ENCODE measurements at regions not wholly inside any gene's neighbourhood (a gene's known extent, or its start where the extent isn't known, plus 50 kb on each side); places are given as distances from the start of the nearest gene placed in this dataset.
"Not testable (repeated sequence)": the region's sequence is repeated elsewhere in the genome, so short reads cannot be mapped to it uniquely, and the experiment has no call there.

DNA sequence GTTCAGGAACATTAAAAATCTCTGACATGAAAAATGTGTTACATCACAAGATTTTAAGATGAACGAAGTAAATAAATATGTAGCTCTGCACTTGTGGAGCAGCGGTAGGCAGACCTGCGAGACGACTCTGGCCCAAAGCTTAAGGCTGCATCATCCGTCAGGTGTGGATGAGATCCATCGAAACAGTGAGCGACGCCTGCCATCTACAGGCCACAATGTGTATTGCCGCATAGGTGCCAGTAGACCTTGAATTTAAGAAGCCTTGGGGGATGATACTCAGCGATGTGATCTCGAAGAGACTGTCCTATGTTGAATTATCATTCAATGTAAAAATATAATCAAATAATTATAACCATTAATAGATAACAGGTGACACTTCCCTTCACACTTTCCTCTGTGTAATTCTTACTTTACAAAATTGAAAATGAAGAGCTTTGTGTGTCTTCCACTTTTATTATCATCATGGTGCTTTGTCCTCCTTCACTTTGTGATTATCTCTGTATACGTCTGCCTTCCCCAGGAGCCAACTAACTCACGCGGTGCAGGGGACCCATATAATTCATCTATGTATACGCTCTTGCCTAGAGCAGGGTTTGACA is 851.0 kb downstream of the RAB28 start:
- intact Hi-C loops (cut with DNase I): loop anchor here (5.0 to 10.0 kb wide), 2 partner anchors 588 to 866 kb away; no protein-coding TSS in a partner anchor
- DNase-seq: peak; percentile 73
- no peak for TF ChIP-seq POLR2A (IDR thresholded peaks at IDR 0.05)
- TF ChIP-seq, protein P1, sequence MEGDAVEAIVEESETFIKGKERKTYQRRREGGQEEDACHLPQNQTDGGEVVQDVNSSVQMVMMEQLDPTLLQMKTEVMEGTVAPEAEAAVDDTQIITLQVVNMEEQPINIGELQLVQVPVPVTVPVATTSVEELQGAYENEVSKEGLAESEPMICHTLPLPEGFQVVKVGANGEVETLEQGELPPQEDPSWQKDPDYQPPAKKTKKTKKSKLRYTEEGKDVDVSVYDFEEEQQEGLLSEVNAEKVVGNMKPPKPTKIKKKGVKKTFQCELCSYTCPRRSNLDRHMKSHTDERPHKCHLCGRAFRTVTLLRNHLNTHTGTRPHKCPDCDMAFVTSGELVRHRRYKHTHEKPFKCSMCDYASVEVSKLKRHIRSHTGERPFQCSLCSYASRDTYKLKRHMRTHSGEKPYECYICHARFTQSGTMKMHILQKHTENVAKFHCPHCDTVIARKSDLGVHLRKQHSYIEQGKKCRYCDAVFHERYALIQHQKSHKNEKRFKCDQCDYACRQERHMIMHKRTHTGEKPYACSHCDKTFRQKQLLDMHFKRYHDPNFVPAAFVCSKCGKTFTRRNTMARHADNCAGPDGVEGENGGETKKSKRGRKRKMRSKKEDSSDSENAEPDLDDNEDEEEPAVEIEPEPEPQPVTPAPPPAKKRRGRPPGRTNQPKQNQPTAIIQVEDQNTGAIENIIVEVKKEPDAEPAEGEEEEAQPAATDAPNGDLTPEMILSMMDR (IDR thresholded peaks at IDR 0.05): peak; percentile 62 to 86 (median 78)
- Histone ChIP-seq H3K36me3 (no peaks in the 10 kb centered on the region), H3K27ac (no peak overlapping the region), H3K4me1 (no peaks in the 10 kb centered on the region), H3K27me3 (no peaks in the 10 kb centered on the region), H3K9me3 (no peaks in the 10 kb centered on the region), H3K4me3 (no peak overlapping the region)
- WGBS, 2 donors: 9 to 12% methylated on average over 15 of the region's 15 CpGs

DNA sequence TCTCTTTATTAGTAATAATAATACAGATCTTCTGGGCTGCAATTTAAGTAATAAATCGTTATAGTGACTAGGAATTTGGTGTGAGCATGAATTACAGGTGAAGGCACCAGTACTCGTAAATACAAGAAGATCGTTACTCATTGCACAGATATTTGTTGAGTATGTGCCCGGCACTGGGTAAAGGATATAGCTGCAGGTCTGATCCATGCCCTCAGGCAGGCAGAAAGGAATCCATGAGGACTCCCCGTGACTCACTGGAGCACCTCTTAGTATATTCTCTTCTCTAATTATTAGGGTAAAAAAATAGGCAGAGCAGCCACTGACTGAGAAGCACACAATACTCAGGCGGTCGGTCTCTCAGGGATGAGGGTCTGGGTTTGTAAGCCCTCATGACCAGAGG is 868.3 kb downstream of the RAB28 start:
- Histone ChIP-seq H3K9me3 (no peaks in the 10 kb centered on the region), H3K27me3 (no peaks in the 10 kb centered on the region), H3K36me3 (no peaks in the 10 kb centered on the region), H3K4me1 (no peaks in the 10 kb centered on the region), H3K4me3 (no peak overlapping the region), H3K27ac (no peak overlapping the region)
- DNase-seq: no peak
- TF ChIP-seq, protein P1 (IDR thresholded peaks at IDR 0.05): no peak
- TF ChIP-seq POLR2AphosphoS5 (IDR thresholded peaks at IDR 0.05) (no peak), POLR2A (IDR thresholded peaks at IDR 0.05) (no peak), EP300 (IDR thresholded peaks at IDR 0.05) (no peak)
- intact Hi-C loops (cut with DNase I): no loop called here
- WGBS, 2 donors: 88 to 89% methylated on average over 7 of the region's 7 CpGs

DNA sequence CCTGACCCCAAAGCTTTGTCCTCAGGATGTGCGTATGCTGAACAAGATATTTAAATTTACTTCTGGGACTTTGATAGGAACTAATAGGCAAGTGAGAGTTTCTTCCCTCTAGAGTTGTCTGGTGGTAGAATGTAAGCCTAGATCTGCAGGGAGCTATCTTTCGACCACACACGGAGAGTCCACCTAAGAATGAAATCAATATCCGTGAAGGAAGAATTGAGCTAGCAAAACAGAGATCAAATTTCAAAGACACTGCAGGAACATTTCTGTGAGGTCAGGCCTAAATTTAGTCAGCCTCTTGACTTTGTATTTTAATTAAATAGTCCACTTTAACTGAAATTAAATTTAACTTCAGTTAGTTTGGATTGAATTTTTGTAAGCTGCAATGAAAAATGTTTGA is 871.3 kb downstream of the RAB28 start:
- Histone ChIP-seq H3K27me3 (no peaks in the 10 kb centered on the region), H3K9me3 (no peaks in the 10 kb centered on the region), H3K4me1 (peaks cover 0 to 6% (median 0%) of the 10 kb centered on the region in 4 donors), H3K36me3 (no peaks in the 10 kb centered on the region), H3K27ac (no peak overlapping the region), H3K4me3 (no peak overlapping the region)
- WGBS, 2 donors: 91 to 93% methylated on average over 4 of the region's 4 CpGs
- DNase-seq: no peak
- intact Hi-C loops (cut with DNase I): no loop called here
- TF ChIP-seq EP300 (IDR thresholded peaks at IDR 0.05): no peak
- TF ChIP-seq, protein P1 (IDR thresholded peaks at IDR 0.05): no peak
- TF ChIP-seq POLR2A (IDR thresholded peaks at IDR 0.05): no peak
- no peak for TF ChIP-seq POLR2AphosphoS5 (IDR thresholded peaks at IDR 0.05)

DNA sequence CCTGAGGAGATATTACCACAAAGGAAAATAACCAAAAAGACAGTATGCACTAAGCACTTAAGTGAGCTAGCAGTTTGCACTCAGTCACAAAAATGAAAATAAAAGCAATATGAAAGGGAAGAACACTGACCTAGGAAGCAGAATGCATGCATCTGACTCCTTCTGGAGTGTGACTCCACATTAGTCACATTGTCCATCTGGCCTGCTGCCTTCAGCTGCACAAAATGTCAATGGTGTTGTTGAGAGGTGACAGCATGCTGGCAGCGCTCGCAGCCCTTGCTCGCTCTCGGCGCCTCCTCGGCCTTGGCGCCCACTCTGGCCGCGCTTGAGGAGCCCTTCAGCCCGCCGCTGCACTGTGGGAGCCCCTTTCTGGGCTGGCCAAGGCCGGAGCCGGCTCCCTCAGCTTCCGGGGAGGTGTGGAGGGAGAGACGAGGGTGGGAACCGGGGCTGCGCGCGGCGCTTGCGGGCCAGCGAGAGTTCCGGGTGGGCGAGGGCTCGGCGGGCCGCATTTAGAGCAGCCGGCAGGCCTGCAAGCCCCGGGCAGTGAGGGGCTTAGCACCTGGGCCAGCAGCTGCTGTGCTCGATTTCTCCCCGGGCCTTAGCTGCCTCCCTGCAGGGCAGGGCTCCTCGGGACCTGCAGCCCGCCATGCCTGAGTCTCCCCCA is 874.8 kb downstream of the RAB28 start:
- H3K4me1 ChIP-seq; H3K27ac ChIP-seq; H3K27me3 ChIP-seq; H3K9me3 ChIP-seq; DNase-seq; H3K36me3 ChIP-seq; intact Hi-C loops (cut with DNase I); H3K4me3 ChIP-seq: not testable (repeated sequence)
- WGBS, 2 donors: 94% methylated on average over 33 of the region's 33 CpGs

DNA sequence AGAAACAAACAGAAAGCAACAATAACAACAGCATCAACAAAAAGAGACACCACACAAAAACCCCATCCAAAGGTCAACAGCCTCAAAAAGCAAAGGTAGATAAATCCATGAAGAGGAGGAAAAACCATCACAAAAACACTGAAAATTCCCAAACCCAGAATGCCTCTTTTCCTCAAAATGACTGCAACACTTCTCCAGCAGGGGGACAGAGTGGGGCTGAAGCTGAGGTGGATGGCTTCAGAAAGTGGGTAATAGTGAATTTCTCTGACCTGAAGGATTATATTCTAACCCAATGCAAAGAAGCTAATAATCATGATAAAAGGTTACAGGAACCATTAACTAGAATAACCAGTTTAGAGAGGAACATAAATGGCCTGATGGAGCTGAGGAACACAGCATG is 888.2 kb downstream of the RAB28 start:
- no peak for DNase-seq
- intact Hi-C loops (cut with DNase I): no loop called here
- H3K9me3 ChIP-seq: peaks cover 0 to 5% (median under 1%) of the 10 kb centered on the region in 4 donors
- H3K4me1 ChIP-seq: no peaks in the 10 kb centered on the region
- TF ChIP-seq POLR2A (IDR thresholded peaks at IDR 0.05): no peak
- no peak for TF ChIP-seq EP300 (IDR thresholded peaks at IDR 0.05)
- TF ChIP-seq, protein P1 (IDR thresholded peaks at IDR 0.05): no peak
- no peak for TF ChIP-seq POLR2AphosphoS5 (IDR thresholded peaks at IDR 0.05)
- no peak overlapping the region for H3K27ac ChIP-seq
- H3K36me3 ChIP-seq: no peaks in the 10 kb centered on the region
- no peak overlapping the region for H3K4me3 ChIP-seq
- no peaks in the 10 kb centered on the region for H3K27me3 ChIP-seq

Measured in sigmoid colon (tissue), 6 donors.